ENCODE measurements at regions not wholly inside any gene's neighbourhood (a gene's known extent, or its start where the extent isn't known, plus 50 kb on each side); places are given as distances from the start of the nearest gene placed in this dataset.

- no peak for DNase-seq (ENCODE audit: extremely low spot score)
- TF ChIP-seq EP300 (IDR thresholded peaks at IDR 0.05) (no peak), CTCF (IDR thresholded peaks at IDR 0.05) (no peak), POLR2A (IDR thresholded peaks at IDR 0.05; ENCODE audit: low read depth) (no peak), POLR2AphosphoS5 (IDR thresholded peaks at IDR 0.05) (no peak)
- H3K9me3 ChIP-seq: no peaks in the 10 kb centered on the region
- no peak overlapping the region for H3K4me3 ChIP-seq
- H3K4me1 ChIP-seq: no peaks in the 10 kb centered on the region
- H3K36me3 ChIP-seq: no peaks in the 10 kb centered on the region
- intact Hi-C loops (cut with DNase I): no loop called here
- H3K27me3 ChIP-seq: no peaks in the 10 kb centered on the region
- WGBS: 90% methylated on average over 1 of the region's 1 CpG
- H3K27ac ChIP-seq (replicated peaks in 1 of 4): no peak overlapping the region
These were observed 290.7 kb upstream of the BCHE start for GRCh38 chr3:166127969-166128368.

GRCh38 chr3:166125179-166125578 is 288.0 kb upstream of the BCHE start:
- intact Hi-C loops (cut with DNase I): no loop called here
- H3K4me1 ChIP-seq: no peaks in the 10 kb centered on the region

GRCh38 chr3:166123576-166123975 is 286.4 kb upstream of the BCHE start:
- H3K27me3 ChIP-seq: no peaks in the 10 kb centered on the region
- DNase-seq (ENCODE audit: extremely low spot score): no peak
- no peaks in the 10 kb centered on the region for H3K4me1 ChIP-seq
- intact Hi-C loops (cut with DNase I): no loop called here
- TF ChIP-seq POLR2AphosphoS5 (IDR thresholded peaks at IDR 0.05) (no peak), CTCF (IDR thresholded peaks at IDR 0.05) (no peak), EP300 (IDR thresholded peaks at IDR 0.05) (no peak), POLR2A (IDR thresholded peaks at IDR 0.05; ENCODE audit: low read depth) (no peak)
- H3K4me3 ChIP-seq: no peak overlapping the region
- H3K27ac ChIP-seq (replicated peaks in 1 of 4): no peak overlapping the region
- no peaks in the 10 kb centered on the region for H3K9me3 ChIP-seq
- H3K36me3 ChIP-seq: no peaks in the 10 kb centered on the region

More at GRCh38 chr3:166125179-166125578, 288.0 kb upstream of the BCHE start:
- no peak overlapping the region for H3K4me3 ChIP-seq
- TF ChIP-seq EP300 (IDR thresholded peaks at IDR 0.05): no peak
- TF ChIP-seq POLR2AphosphoS5 (IDR thresholded peaks at IDR 0.05): no peak
- no peak for TF ChIP-seq POLR2A (IDR thresholded peaks at IDR 0.05; ENCODE audit: low read depth)
- no peak for TF ChIP-seq CTCF (IDR thresholded peaks at IDR 0.05)
- H3K36me3 ChIP-seq: no peaks in the 10 kb centered on the region
- no peaks in the 10 kb centered on the region for H3K27me3 ChIP-seq
- H3K27ac ChIP-seq (replicated peaks in 1 of 4): no peak overlapping the region
- no peak for DNase-seq (ENCODE audit: extremely low spot score)
- no peaks in the 10 kb centered on the region for H3K9me3 ChIP-seq
- 66% methylated on average over 2 of the region's 2 CpGs for WGBS

- H3K9me3 ChIP-seq: no peaks in the 10 kb centered on the region
- intact Hi-C loops (cut with DNase I): no loop called here
- H3K4me1 ChIP-seq: no peaks in the 10 kb centered on the region
- no peak for DNase-seq (ENCODE audit: extremely low spot score)
- TF ChIP-seq CTCF (IDR thresholded peaks at IDR 0.05): no peak
- H3K4me3 ChIP-seq: no peak overlapping the region
- no peaks in the 10 kb centered on the region for H3K27me3 ChIP-seq
- H3K36me3 ChIP-seq: no peaks in the 10 kb centered on the region
- no peak overlapping the region for H3K27ac ChIP-seq (replicated peaks in 1 of 4)
These were observed 285.9 kb upstream of the BCHE start for GRCh38 chr3:166123088-166123487.

- H3K4me1 ChIP-seq: no peaks in the 10 kb centered on the region
- H3K27ac ChIP-seq (replicated peaks in 1 of 4): no peak overlapping the region
- WGBS: 78% methylated on average over 2 of the region's 2 CpGs
- no peak for TF ChIP-seq POLR2AphosphoS5 (IDR thresholded peaks at IDR 0.05)
- TF ChIP-seq CTCF (IDR thresholded peaks at IDR 0.05): no peak
- no peak for TF ChIP-seq EP300 (IDR thresholded peaks at IDR 0.05)
- no peak for TF ChIP-seq POLR2A (IDR thresholded peaks at IDR 0.05; ENCODE audit: low read depth)
- H3K27me3 ChIP-seq: no peaks in the 10 kb centered on the region
- DNase-seq (ENCODE audit: extremely low spot score): no peak
- intact Hi-C loops (cut with DNase I): no loop called here
- no peaks in the 10 kb centered on the region for H3K9me3 ChIP-seq
- no peak overlapping the region for H3K4me3 ChIP-seq
- H3K36me3 ChIP-seq: no peaks in the 10 kb centered on the region
These were observed 280.8 kb upstream of the BCHE start for GRCh38 chr3:166118049-166118448.

Measured in esophagus muscularis mucosa (tissue), 4 donors.